HEK293T (cell line): ENCODE measurements at regions not wholly inside any gene's neighbourhood (a gene's known extent, or its start where the extent isn't known, plus 50 kb on each side); places are given as distances from the start of the nearest gene placed in this dataset.

Experiments used
- ELF4 ChIP-seq: fragments of 450-650 bp; IDR thresholded peaks from 2 replicates; pipeline ENCODE4 v1.6.1; 2017; ENCODE audit warnings: antibody characterized with exemption
- FOXM1 ChIP-seq: fragments of 450-650 bp; IDR thresholded peaks from 2 replicates; pipeline ENCODE4 v1.6.1; 2017; ENCODE audit warnings: mild to moderate bottlenecking, borderline replicate concordance
- ZNF384 ChIP-seq: fragments of 450-650 bp; IDR thresholded peaks from 2 replicates; pipeline ENCODE4 v1.6.1; 2016

- TF ChIP-seq ELF4, result no peak
- TF ChIP-seq ZNF384, result no peak
- TF ChIP-seq FOXM1, result no peak
These were observed 850.4 kb upstream of the FRG1 start for GRCh38 chr4:189090174-189090814.
